Smooth muscle cell (in vitro differentiated cells): ENCODE measurements at regions not wholly inside any gene's neighbourhood (a gene's known extent, or its start where the extent isn't known, plus 50 kb on each side); places are given as distances from the start of the nearest gene placed in this dataset.

ENCODE experiments used
- DNase-seq: peaks from one replicate; lab custom pipeline; 2025; ENCODE audit not compliant: unreplicated experiment; lab: John Stamatoyannopoulos, UW
- H2AFZ ChIP-seq: fragments of 200-600 bp; sonication (generic); 2 replicates; pipeline ENCODE4 v1.6.0; 2016; ENCODE audit warnings: antibody characterized with exemption, low read depth, mild to moderate bottlenecking
- H3F3A ChIP-seq: fragments of 200-600 bp; sonication (generic); 2 replicates; pipeline ENCODE4 v1.6.0; 2017; ENCODE audit warnings: antibody characterized with exemption, low read depth
- H3K27ac ChIP-seq: fragments of 200-600 bp; sonication (generic); 2 replicates; pipeline ENCODE4 v1.5.1; 2016; ENCODE audit warnings: low read depth, mild to moderate bottlenecking
- H3K27me3 ChIP-seq: fragments of 200-600 bp; sonication (generic); 2 replicates; pipeline ENCODE4 v1.6.1; 2016; ENCODE audit warnings: low read depth, mild to moderate bottlenecking
- H3K36me3 ChIP-seq: fragments of 200-600 bp; sonication (generic); 2 replicates; pipeline ENCODE4 v1.5.1; 2016; ENCODE audit warnings: low read depth
- H3K4me1 ChIP-seq: fragments of 200-600 bp; sonication (generic); 2 replicates; pipeline ENCODE4 v1.5.1; 2016; ENCODE audit warnings: low read depth
- H3K4me2 ChIP-seq: fragments of 200-600 bp; sonication (generic); 2 replicates; pipeline ENCODE4 v1.6.0; 2016; ENCODE audit warnings: mild to moderate bottlenecking
- H3K4me3 ChIP-seq: fragments of 200-600 bp; sonication (generic); 2 replicates; pipeline ENCODE4 v1.5.1; 2016; ENCODE audit warnings: mild to moderate bottlenecking
- H3K79me2 ChIP-seq: fragments of 200-600 bp; sonication (generic); 2 replicates; pipeline ENCODE4 v1.6.0; 2016; ENCODE audit warnings: low read depth, mild to moderate bottlenecking
- H3K9ac ChIP-seq: fragments of 200-600 bp; sonication (generic); 2 replicates; pipeline ENCODE4 v1.6.0; 2016; ENCODE audit warnings: low read depth
- H3K9me3 ChIP-seq: fragments of 200-600 bp; sonication (generic); replicated peaks from 2 replicates; pipeline ENCODE4 v1.5.1; 2016; ENCODE audit warnings: low read depth
- H4K20me1 ChIP-seq: fragments of 200-600 bp; sonication (generic); 2 replicates; pipeline ENCODE4 v1.6.0; 2016; ENCODE audit warnings: low read depth
- WGBS: methylation state at CpG from one replicate; pipeline ENCODE4 v1.1.7; 2016; ENCODE audit warnings: low lambda C conversion rate; 5-methylcytosine and 5-hydroxymethylcytosine counted together
- TF ChIP-seq, protein P1 (sequence below): fragments of 200-600 bp; sonication (generic); IDR thresholded peaks from 2 replicates; pipeline ENCODE4 v1.5.1; 2017; ENCODE audit warnings: borderline replicate concordance, mild to moderate bottlenecking, antibody characterized with exemption; ENCODE audit not compliant: insufficient read depth, poor library complexity, severe bottlenecking

DNA sequence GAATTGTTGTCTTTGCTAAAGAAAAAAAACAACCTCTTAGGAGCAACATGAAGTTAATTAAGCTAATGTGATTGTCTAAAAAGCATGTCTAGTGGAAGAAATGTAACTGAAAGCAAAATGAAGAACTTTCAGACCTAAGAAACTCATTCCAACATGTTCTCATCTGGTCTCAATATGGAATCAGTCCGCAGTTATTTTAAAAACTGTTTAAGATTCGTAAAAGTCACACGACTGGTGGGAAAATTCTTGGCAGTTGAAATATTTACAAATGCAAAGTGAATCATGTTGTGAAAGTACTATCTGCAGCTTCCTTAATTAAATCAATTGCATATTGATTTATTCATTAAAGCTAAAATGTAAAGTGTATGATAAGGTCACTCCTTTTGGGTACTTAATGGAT, 117.8 kb upstream of the DIAPH2 start:
- H2AFZ ChIP-seq, result no peak overlapping the region
- H3K4me2 ChIP-seq, result no peak overlapping the region
- TF ChIP-seq, protein P1, sequence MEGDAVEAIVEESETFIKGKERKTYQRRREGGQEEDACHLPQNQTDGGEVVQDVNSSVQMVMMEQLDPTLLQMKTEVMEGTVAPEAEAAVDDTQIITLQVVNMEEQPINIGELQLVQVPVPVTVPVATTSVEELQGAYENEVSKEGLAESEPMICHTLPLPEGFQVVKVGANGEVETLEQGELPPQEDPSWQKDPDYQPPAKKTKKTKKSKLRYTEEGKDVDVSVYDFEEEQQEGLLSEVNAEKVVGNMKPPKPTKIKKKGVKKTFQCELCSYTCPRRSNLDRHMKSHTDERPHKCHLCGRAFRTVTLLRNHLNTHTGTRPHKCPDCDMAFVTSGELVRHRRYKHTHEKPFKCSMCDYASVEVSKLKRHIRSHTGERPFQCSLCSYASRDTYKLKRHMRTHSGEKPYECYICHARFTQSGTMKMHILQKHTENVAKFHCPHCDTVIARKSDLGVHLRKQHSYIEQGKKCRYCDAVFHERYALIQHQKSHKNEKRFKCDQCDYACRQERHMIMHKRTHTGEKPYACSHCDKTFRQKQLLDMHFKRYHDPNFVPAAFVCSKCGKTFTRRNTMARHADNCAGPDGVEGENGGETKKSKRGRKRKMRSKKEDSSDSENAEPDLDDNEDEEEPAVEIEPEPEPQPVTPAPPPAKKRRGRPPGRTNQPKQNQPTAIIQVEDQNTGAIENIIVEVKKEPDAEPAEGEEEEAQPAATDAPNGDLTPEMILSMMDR, result no peak
- no peak for DNase-seq
- H3F3A ChIP-seq, result no peaks in the 10 kb centered on the region
- WGBS, result 98% methylated on average over 3 of the region's 3 CpGs
- no peak overlapping the region for H3K27ac ChIP-seq
- H3K36me3 ChIP-seq, result no peaks in the 10 kb centered on the region
- no peak overlapping the region for H3K4me3 ChIP-seq
- no peaks in the 10 kb centered on the region for H3K79me2 ChIP-seq
- H3K9me3 ChIP-seq, result no peaks in the 10 kb centered on the region
- no peaks in the 10 kb centered on the region for H3K27me3 ChIP-seq
- H3K4me1 ChIP-seq, result no peaks in the 10 kb centered on the region
- H3K9ac ChIP-seq, result no peak overlapping the region
- no peaks in the 10 kb centered on the region for H4K20me1 ChIP-seq

DNA sequence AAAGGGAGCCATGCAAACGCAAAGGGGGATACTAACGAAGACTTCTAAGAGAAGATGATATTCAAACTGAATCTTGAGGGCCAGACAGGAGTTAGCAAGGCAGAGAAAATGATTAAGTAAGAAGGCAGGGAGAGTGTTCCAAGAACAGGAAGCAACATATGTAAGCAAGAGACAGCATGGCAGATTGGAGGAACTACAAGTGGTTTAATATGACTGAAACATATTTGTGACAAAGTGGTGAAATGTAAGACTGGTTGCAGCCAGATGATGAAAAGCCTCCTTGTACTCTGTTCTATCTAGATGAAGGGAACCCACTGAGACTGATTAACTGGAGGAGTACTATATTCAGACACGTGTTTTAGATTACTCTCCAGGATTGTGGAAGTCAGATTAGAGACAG, 116.6 kb upstream of the DIAPH2 start:
- no peak overlapping the region for H3K9ac ChIP-seq
- no peaks in the 10 kb centered on the region for H3F3A ChIP-seq
- TF ChIP-seq, protein P1, result no peak
- H3K9me3 ChIP-seq, result no peaks in the 10 kb centered on the region
- H3K4me2 ChIP-seq, result no peak overlapping the region
- no peaks in the 10 kb centered on the region for H4K20me1 ChIP-seq
- H3K27me3 ChIP-seq, result no peaks in the 10 kb centered on the region
- H3K27ac ChIP-seq, result no peak overlapping the region
- no peaks in the 10 kb centered on the region for H3K4me1 ChIP-seq
- H3K79me2 ChIP-seq, result no peaks in the 10 kb centered on the region
- DNase-seq, result no peak
- WGBS, result 86% methylated on average over 3 of the region's 3 CpGs
- no peak overlapping the region for H2AFZ ChIP-seq
- H3K36me3 ChIP-seq, result no peaks in the 10 kb centered on the region
- no peak overlapping the region for H3K4me3 ChIP-seq

GRCh38 chrX:96569034-96569433, 115.6 kb upstream of the DIAPH2 start:
- Histone ChIP-seq H3K27me3 (no peaks in the 10 kb centered on the region), H3F3A (no peaks in the 10 kb centered on the region), H3K36me3 (no peaks in the 10 kb centered on the region), H3K27ac (no peak overlapping the region), H3K79me2 (no peaks in the 10 kb centered on the region), H3K4me1 (no peaks in the 10 kb centered on the region), H3K9me3 (no peaks in the 10 kb centered on the region), H4K20me1 (no peaks in the 10 kb centered on the region), H2AFZ (no peak overlapping the region), H3K4me3 (no peak overlapping the region), H3K4me2 (no peak overlapping the region), H3K9ac (no peak overlapping the region)
- TF ChIP-seq, protein P1, result no peak
- no peak for DNase-seq
- WGBS, result 96% methylated on average over 3 of the region's 3 CpGs

- TF ChIP-seq, protein P1, result no peak
Observed at GRCh38 chrX:96575011-96575410, 109.6 kb upstream of the DIAPH2 start.

More at GRCh38 chrX:96575011-96575410, 109.6 kb upstream of the DIAPH2 start:
- DNase-seq, result no peak
- no peaks in the 10 kb centered on the region for H3K79me2 ChIP-seq
- H3K27ac ChIP-seq, result no peak overlapping the region
- H3K36me3 ChIP-seq, result no peaks in the 10 kb centered on the region
- no peaks in the 10 kb centered on the region for H3K4me1 ChIP-seq
- 96% methylated on average over 1 of the region's 1 CpG for WGBS
- no peaks in the 10 kb centered on the region for H4K20me1 ChIP-seq
- H2AFZ ChIP-seq, result no peak overlapping the region
- no peak overlapping the region for H3K4me3 ChIP-seq
- no peak overlapping the region for H3K9ac ChIP-seq
- no peaks in the 10 kb centered on the region for H3K9me3 ChIP-seq
- H3F3A ChIP-seq, result no peaks in the 10 kb centered on the region
- no peaks in the 10 kb centered on the region for H3K27me3 ChIP-seq
- no peak overlapping the region for H3K4me2 ChIP-seq
